Coronary artery (tissue), 2 donors: ENCODE measurements at regions not wholly inside any gene's neighbourhood (a gene's known extent, or its start where the extent isn't known, plus 50 kb on each side); places are given as distances from the start of the nearest gene placed in this dataset.
"Not testable (repeated sequence)": the region's sequence is repeated elsewhere in the genome, so short reads cannot be mapped to it uniquely, and the experiment has no call there.

ENCODE experiments used
- DNase-seq: peaks from one replicate; pipeline ENCODE4 v3.0.0-alpha.2; 2017; ENCODE audit warnings: low spot score
- H3K27ac ChIP-seq, 2 donors: fragments of 200-600 bp; sonication (generic); one replicate each; pipeline ENCODE4 v1.5.1; 2016 to 2019
- H3K4me3 ChIP-seq: fragments of 200-600 bp; sonication (generic); 2 replicates; pipeline ENCODE4 v1.5.1; 2016; ENCODE audit warnings: mild to moderate bottlenecking, moderate library complexity
- CTCF ChIP-seq: fragments of 200-600 bp; sonication (generic); IDR thresholded peaks from one replicate; pipeline ENCODE4 v1.5.1; 2019; ENCODE audit warnings: antibody characterized with exemption

- no peak for DNase-seq
- no peak overlapping the region for H3K27ac ChIP-seq
- no peak overlapping the region for H3K4me3 ChIP-seq
- TF ChIP-seq CTCF: no peak
Observed at GRCh38 chr7:24392774-24393173, 108.8 kb downstream of the NPY start.

GRCh38 chr7:24395512-24395911, 111.5 kb downstream of the NPY start:
- no peak overlapping the region for H3K4me3 ChIP-seq
- no peak overlapping the region for H3K27ac ChIP-seq
- no peak for DNase-seq
- TF ChIP-seq CTCF: no peak

- not testable (repeated sequence) for DNase-seq, H3K4me3 ChIP-seq, H3K27ac ChIP-seq
Observed at GRCh38 chr7:24396387-24396786, 112.4 kb downstream of the NPY start.

GRCh38 chr7:24401628-24402593, 117.9 kb downstream of the NPY start:
- DNase-seq: no peak
- H3K4me3 ChIP-seq: no peak overlapping the region
- no peak overlapping the region for H3K27ac ChIP-seq
- TF ChIP-seq CTCF: peak; percentile 22

- no peak for DNase-seq
- no peak overlapping the region for H3K4me3 ChIP-seq
- H3K27ac ChIP-seq: no peak overlapping the region
- no peak for TF ChIP-seq CTCF
Observed at GRCh38 chr7:24402655-24403054, 118.7 kb downstream of the NPY start.

- Histone ChIP-seq H3K4me3 (no peak overlapping the region), H3K27ac (no peak overlapping the region)
- DNase-seq: no peak
- TF ChIP-seq CTCF: no peak
Observed at GRCh38 chr7:24403557-24403956, 119.6 kb downstream of the NPY start.

- no peak for DNase-seq
- no peak overlapping the region for H3K27ac ChIP-seq
- TF ChIP-seq CTCF: no peak
- H3K4me3 ChIP-seq: no peak overlapping the region
Observed at GRCh38 chr7:24404315-24404714, 120.3 kb downstream of the NPY start.
